Spleen (tissue), 7 donors: ENCODE measurements at regions not wholly inside any gene's neighbourhood (a gene's known extent, or its start where the extent isn't known, plus 50 kb on each side); places are given as distances from the start of the nearest gene placed in this dataset.

Experiments
- CTCF ChIP-seq, 11 experiments: fragments of 200-600 bp in 7 of 11; fragments of 450-650 bp in 4 of 11; sonication (generic) in 4 of 11; IDR thresholded peaks in 8 of 11; conservative IDR thresholded peaks in 3 of 11; 1 replicate in 7 of 11; 2 replicates in 4 of 11; pipeline versions ENCODE4 v1.4.0 to v1.8.0; 2016 to 2021; ENCODE audit warnings: antibody characterized with exemption in 11 of 11, inconsistent platforms in 4 of 11, mild to moderate bottlenecking in 1 of 11
- POLR2A ChIP-seq, 3 donors: fragments of 450-650 bp; IDR thresholded peaks; one replicate each; pipeline ENCODE4 v1.5.1; 2017; ENCODE audit warnings: antibody characterized with exemption in 3 of 3, mild to moderate bottlenecking in 1 of 3
- donor health status: DM: no; HTN: no; CAD: no; lungs with moderate emphysema.
- donor health status: DM: no; HTN: no; CAD: no.
- donor health status: DM: no; HTN: no; CAD: no.

- TF ChIP-seq CTCF (IDR thresholded peaks at IDR 0.05 in 8 of 11, conservative IDR thresholded peaks at IDR 0.05 in 3 of 11) (peak; percentile 43 to 81 (median 73)), POLR2A (IDR thresholded peaks at IDR 0.05) (no peak)
Observed at GRCh38 chr21:14737922-14738321, 191.8 kb upstream of the SAMSN1 start.
